OCI-LY1 (cell line): ENCODE measurements at regions not wholly inside any gene's neighbourhood (a gene's known extent, or its start where the extent isn't known, plus 50 kb on each side); places are given as distances from the start of the nearest gene placed in this dataset.

Experiments
- H2AFZ ChIP-seq: fragments of 200-600 bp; sonication (generic), shearing (Covaris generic); 2 replicates; pipeline ENCODE4 v1.6.0; 2014; ENCODE audit warnings: antibody characterized with exemption, mild to moderate bottlenecking, low read length
- H3F3A ChIP-seq: fragments of 200-600 bp; sonication (generic), shearing (Covaris generic); 2 replicates; pipeline ENCODE4 v1.6.0; 2014; ENCODE audit warnings: mild to moderate bottlenecking, antibody characterized with exemption, low read length, moderate library complexity; ENCODE audit not compliant: insufficient read depth
- H3K27ac ChIP-seq: fragments of 200-600 bp; sonication (generic); 2 replicates; pipeline ENCODE4 v1.5.1; 2014; ENCODE audit warnings: low read length, mixed run types, mild to moderate bottlenecking, low read depth; ENCODE audit not compliant: poor library complexity, severe bottlenecking
- H3K27me3 ChIP-seq: fragments of 200-600 bp; sonication (generic); 2 replicates; pipeline ENCODE4 v1.6.0; 2014; ENCODE audit warnings: antibody characterized with exemption, mild to moderate bottlenecking, low read length, moderate library complexity; ENCODE audit not compliant: insufficient read depth
- H3K36me3 ChIP-seq: fragments of 200-600 bp; sonication (generic); 2 replicates; pipeline ENCODE4 v1.6.1; 2014; ENCODE audit warnings: mild to moderate bottlenecking, antibody characterized with exemption, low read length, moderate library complexity, mixed read lengths; ENCODE audit not compliant: insufficient read depth
- H3K4me1 ChIP-seq: fragments of 200-600 bp; sonication (generic); 2 replicates; pipeline ENCODE4 v1.5.1; 2014; ENCODE audit warnings: mild to moderate bottlenecking, low read length, moderate library complexity; ENCODE audit not compliant: insufficient read depth, severe bottlenecking
- H3K4me2 ChIP-seq: fragments of 200-600 bp; sonication (generic), shearing (Covaris generic); 2 replicates; pipeline ENCODE4 v1.6.1; 2014; ENCODE audit warnings: low read length
- H3K4me3 ChIP-seq: fragments of 200-600 bp; sonication (generic); 2 replicates; pipeline ENCODE4 v1.5.1; 2014; ENCODE audit warnings: low read length, low read depth, mild to moderate bottlenecking, mixed read lengths; ENCODE audit not compliant: poor library complexity, severe bottlenecking
- H3K79me2 ChIP-seq: fragments of 200-600 bp; shearing (Covaris generic); 2 replicates; pipeline ENCODE4 v1.6.1; 2016; ENCODE audit warnings: mixed run types, low read length, mixed read lengths; ENCODE audit not compliant: insufficient read depth
- H3K9ac ChIP-seq: fragments of 200-600 bp; sonication (generic), shearing (Covaris generic); 2 replicates; pipeline ENCODE4 v1.6.1; 2014; ENCODE audit warnings: mild to moderate bottlenecking, low read length, mixed read lengths
- H3K9me2 ChIP-seq: fragments of 200-600 bp; sonication (generic), shearing (Covaris generic); 2 replicates; pipeline ENCODE4 v1.6.1; 2014; ENCODE audit warnings: low read depth, mild to moderate bottlenecking, low read length, mixed read lengths
- H3K9me3 ChIP-seq: fragments of 200-600 bp; shearing (Covaris generic); 2 replicates; pipeline ENCODE4 v1.6.1; 2014; ENCODE audit warnings: low read length, mixed read lengths
- H4K20me1 ChIP-seq: fragments of 200-600 bp; sonication (generic), shearing (Covaris generic); 2 replicates; pipeline ENCODE4 v1.6.0; 2016; ENCODE audit warnings: mild to moderate bottlenecking, low read length; ENCODE audit not compliant: insufficient read depth
- EZH2 ChIP-seq: fragments of 200-600 bp; sonication (generic), shearing (Covaris generic); IDR thresholded peaks from 2 replicates; pipeline ENCODE4 v1.8.0; 2017; ENCODE audit warnings: borderline replicate concordance, mixed run types, mild to moderate bottlenecking, antibody characterized with exemption, low read length, moderate library complexity, mixed read lengths
- TF ChIP-seq, protein P1 (sequence below): fragments of 200-600 bp; sonication (generic), shearing (Covaris generic); IDR thresholded peaks from 2 replicates; pipeline ENCODE4 v1.5.1; 2017; ENCODE audit warnings: mild to moderate bottlenecking, antibody characterized with exemption, low read length, moderate library complexity, mixed read lengths

- Histone ChIP-seq H3K4me3 (no peak overlapping the region), H3F3A (no peaks in the 10 kb centered on the region), H3K9me2 (no peaks in the 10 kb centered on the region), H4K20me1 (no peaks in the 10 kb centered on the region), H3K79me2 (no peaks in the 10 kb centered on the region), H3K27ac (no peak overlapping the region), H3K9me3 (no peaks in the 10 kb centered on the region), H3K9ac (no peak overlapping the region), H3K4me2 (no peak overlapping the region), H2AFZ (no peak overlapping the region), H3K36me3 (no peaks in the 10 kb centered on the region), H3K4me1 (peaks cover 8% of the 10 kb centered on the region), H3K27me3 (peaks cover 10% of the 10 kb centered on the region)
- no peak for TF ChIP-seq EZH2
- TF ChIP-seq, protein P1, sequence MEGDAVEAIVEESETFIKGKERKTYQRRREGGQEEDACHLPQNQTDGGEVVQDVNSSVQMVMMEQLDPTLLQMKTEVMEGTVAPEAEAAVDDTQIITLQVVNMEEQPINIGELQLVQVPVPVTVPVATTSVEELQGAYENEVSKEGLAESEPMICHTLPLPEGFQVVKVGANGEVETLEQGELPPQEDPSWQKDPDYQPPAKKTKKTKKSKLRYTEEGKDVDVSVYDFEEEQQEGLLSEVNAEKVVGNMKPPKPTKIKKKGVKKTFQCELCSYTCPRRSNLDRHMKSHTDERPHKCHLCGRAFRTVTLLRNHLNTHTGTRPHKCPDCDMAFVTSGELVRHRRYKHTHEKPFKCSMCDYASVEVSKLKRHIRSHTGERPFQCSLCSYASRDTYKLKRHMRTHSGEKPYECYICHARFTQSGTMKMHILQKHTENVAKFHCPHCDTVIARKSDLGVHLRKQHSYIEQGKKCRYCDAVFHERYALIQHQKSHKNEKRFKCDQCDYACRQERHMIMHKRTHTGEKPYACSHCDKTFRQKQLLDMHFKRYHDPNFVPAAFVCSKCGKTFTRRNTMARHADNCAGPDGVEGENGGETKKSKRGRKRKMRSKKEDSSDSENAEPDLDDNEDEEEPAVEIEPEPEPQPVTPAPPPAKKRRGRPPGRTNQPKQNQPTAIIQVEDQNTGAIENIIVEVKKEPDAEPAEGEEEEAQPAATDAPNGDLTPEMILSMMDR = no peak
Observed at GRCh38 chr10:124171561-124171960, 78.2 kb upstream of the CHST15 start.

DNA sequence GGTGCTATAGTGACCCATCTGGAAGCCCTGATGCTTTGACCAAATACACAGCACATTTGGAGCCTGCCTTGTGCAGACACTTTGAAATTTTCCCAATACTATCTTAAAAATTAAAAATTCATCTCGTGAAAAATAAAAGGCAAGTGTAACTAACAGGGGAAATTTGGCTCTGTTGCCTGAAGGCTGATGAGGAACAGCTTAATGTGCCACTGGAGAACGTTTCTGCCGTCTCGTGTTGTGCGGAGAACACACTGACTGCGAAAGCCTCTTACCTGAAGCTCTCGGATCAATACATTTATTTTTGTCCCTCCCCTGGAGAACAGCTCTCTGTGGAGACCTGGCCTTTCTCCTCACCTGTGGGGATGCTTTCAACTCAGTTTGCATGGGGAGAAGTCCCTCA is 77.2 kb upstream of the CHST15 start:
- TF ChIP-seq, protein P1 = no peak
- TF ChIP-seq EZH2 = no peak
- no peaks in the 10 kb centered on the region for H3F3A ChIP-seq
- no peak overlapping the region for H3K27ac ChIP-seq
- no peaks in the 10 kb centered on the region for H4K20me1 ChIP-seq
- peaks cover 10% of the 10 kb centered on the region for H3K27me3 ChIP-seq
- no peaks in the 10 kb centered on the region for H3K9me2 ChIP-seq
- H3K4me2 ChIP-seq = no peak overlapping the region
- H3K36me3 ChIP-seq = no peaks in the 10 kb centered on the region; the same call in 1 of the 2 replicates
- H3K4me1 ChIP-seq = peaks cover 4% of the 10 kb centered on the region
- H3K79me2 ChIP-seq = no peaks in the 10 kb centered on the region
- H3K4me3 ChIP-seq = no peak overlapping the region
- H2AFZ ChIP-seq = no peak overlapping the region
- no peaks in the 10 kb centered on the region for H3K9me3 ChIP-seq
- no peak overlapping the region for H3K9ac ChIP-seq

DNA sequence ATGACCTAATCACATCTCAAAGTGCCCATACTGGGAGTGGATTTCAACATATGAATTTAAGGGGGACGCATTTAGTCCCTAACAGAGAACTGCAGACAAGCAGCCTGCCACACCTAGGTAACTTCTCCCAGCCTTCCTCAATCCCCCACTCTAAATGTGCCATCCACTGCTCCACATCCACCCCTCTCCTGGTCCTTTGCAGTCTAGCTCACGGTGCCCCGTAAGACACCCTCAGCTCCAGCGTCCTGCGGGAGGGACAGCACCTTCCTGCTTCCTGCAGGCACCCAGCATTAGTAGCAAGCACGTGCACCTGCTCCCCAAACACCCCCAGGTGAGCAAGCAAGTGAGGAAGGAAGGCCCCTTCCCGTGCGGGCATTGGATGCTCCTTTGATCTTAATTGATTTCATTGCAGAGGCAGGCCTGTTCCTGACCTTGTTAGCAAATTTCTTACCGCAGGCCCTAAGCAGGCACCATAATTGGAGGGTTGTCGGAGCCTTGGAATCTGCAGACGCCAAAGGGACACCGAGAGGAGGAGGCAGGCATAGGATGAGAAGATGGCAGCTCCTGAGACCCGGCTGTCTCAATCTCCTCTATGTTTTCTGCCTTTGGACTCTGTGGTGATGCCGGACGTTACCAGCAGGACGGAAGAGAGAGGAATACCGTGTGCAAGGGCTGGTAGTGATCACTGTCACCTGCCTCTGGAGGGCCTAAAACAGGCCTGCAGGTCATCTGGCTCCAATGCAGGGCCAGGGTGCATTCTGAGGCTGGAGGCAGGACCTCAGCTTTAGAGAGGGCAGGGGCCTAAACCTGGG is 75.8 kb upstream of the CHST15 start:
- Histone ChIP-seq H3K9me2 (no peaks in the 10 kb centered on the region), H3K9me3 (no peaks in the 10 kb centered on the region), H4K20me1 (no peaks in the 10 kb centered on the region), H3K4me3 (no peak overlapping the region), H3K27ac (no peak overlapping the region), H3K4me2 (no peak overlapping the region), H3K9ac (no peak overlapping the region), H3K79me2 (no peaks in the 10 kb centered on the region), H3K36me3 (no peaks in the 10 kb centered on the region; the same call in 1 of the 2 replicates), H2AFZ (no peak overlapping the region), H3K27me3 (peaks cover 10% of the 10 kb centered on the region), H3F3A (no peaks in the 10 kb centered on the region), H3K4me1 (no peaks in the 10 kb centered on the region)
- TF ChIP-seq, protein P1 = no peak
- no peak for TF ChIP-seq EZH2
